ENCODE measurements at regions not wholly inside any gene's neighbourhood (a gene's known extent, or its start where the extent isn't known, plus 50 kb on each side); places are given as distances from the start of the nearest gene placed in this dataset.

- TF ChIP-seq EZH2phosphoT487 (IDR thresholded peaks at IDR 0.05; ENCODE audit: borderline replicate concordance) = no peak
- TF ChIP-seq, protein P1, sequence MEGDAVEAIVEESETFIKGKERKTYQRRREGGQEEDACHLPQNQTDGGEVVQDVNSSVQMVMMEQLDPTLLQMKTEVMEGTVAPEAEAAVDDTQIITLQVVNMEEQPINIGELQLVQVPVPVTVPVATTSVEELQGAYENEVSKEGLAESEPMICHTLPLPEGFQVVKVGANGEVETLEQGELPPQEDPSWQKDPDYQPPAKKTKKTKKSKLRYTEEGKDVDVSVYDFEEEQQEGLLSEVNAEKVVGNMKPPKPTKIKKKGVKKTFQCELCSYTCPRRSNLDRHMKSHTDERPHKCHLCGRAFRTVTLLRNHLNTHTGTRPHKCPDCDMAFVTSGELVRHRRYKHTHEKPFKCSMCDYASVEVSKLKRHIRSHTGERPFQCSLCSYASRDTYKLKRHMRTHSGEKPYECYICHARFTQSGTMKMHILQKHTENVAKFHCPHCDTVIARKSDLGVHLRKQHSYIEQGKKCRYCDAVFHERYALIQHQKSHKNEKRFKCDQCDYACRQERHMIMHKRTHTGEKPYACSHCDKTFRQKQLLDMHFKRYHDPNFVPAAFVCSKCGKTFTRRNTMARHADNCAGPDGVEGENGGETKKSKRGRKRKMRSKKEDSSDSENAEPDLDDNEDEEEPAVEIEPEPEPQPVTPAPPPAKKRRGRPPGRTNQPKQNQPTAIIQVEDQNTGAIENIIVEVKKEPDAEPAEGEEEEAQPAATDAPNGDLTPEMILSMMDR (conservative IDR thresholded peaks at IDR 0.05; ENCODE audit: low read length) = no peak
These were observed 284.5 kb upstream of the PLSCR5 start for GRCh38 chr3:146889626-146890025.
